ENCODE measurements at regions not wholly inside any gene's neighbourhood (a gene's known extent, or its start where the extent isn't known, plus 50 kb on each side); places are given as distances from the start of the nearest gene placed in this dataset.
"Not testable (repeated sequence)": the region's sequence is repeated elsewhere in the genome, so short reads cannot be mapped to it uniquely, and the experiment has no call there.

DNA sequence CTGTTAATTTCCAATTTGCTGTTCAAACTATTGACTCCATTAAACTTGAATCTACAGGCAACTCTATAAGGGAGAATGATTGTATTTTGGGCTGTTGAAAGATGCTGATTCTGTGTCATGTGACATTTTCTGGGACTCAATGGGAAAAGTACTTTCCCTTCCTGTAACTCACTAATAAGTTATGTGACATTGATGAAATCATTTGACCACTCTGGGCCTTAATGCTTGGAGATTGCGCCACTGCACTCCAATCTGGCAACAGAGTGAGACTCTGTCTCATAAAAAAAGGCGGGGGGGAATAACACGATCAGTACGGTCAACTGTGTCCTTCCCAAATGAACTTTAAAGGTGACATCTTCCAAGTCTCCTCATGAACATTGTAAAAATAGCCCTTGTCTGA is 215.2 kb upstream of the SGO1 start:
- no peak for DNase-seq (ENCODE audit: low read depth in 2 of 2)

DNA sequence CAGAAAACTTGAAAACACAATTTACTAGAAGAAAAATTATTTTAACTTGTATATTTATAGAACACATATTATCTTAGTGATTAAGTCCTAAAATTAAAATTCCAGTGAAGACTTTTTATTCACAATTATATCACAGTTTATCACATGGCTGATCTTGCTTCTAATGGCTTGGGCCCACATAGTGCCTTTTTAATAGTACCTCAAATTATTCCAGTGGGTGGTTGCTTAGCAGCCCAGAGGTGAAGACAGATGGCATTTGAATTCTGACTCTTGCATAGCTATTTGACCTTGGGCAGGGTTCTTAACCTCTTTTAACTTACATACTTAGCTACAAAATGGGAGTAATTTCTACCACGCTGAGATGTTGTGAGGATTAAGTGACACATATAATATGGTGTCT is 214.7 kb upstream of the SGO1 start:
- DNase-seq (ENCODE audit: low read depth in 2 of 2): no peak

DNA sequence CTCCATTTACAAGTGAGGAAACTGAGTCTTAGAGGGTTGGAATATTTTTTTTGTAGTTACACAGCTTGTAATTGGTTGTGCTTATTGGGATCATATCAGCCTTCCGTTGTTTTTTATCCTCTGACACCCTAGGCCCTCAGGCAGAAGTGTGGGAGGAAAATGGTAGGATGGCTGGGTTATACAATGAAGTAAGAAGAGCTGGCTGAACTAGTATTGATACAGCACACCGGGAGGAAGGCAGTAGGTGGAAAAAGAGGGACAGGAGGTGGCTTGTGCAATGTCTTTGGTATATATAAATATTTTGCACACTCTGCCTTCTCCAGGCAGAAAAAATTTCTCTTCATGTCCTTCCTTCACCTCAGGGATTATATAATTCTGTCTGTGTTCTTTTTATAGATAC is 214.3 kb upstream of the SGO1 start:
- DNase-seq (ENCODE audit: low read depth in 2 of 2): no peak

DNA sequence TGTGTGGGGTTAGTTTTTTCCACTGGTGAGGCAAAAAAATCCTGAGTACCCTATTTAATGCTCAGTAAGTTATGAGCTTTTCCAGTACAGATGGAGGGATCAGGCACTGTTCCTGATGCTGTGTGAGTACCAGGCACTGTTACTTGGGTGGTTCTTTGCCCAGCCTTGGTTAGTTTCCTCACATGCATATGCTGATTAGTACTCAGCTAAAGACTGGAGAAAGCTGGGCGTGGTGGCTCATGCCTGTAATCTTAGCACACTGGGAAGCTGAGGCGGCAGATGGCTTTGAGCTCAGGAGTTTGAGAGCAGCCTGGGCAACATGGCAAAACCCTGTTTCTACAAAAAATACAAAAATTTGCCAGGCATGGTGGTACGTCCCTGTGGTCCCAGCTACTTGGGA is 210.3 kb upstream of the SGO1 start:
- no peak for DNase-seq (ENCODE audit: low read depth in 2 of 2)

DNA sequence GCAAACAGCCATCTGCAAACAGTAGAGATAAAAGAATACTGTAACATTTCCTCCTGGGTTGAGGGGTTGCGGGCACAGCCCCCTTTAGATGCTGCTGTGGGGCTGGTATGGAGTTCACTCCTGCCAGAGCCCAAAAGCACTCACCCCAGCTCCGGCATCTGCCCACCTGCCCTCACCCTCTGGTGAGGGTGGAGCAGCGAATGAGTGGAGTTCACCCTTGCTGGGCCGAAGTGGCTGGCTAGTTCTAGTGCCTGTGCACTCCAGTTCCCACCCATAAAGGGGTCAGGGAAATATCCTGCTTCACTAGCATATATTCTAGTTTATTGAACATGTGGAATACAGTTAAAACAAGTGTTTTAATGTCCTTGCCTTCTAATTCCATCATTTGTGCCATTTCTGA is 209.7 kb upstream of the SGO1 start:
- no peak for DNase-seq (ENCODE audit: low read depth in 2 of 2)

DNA sequence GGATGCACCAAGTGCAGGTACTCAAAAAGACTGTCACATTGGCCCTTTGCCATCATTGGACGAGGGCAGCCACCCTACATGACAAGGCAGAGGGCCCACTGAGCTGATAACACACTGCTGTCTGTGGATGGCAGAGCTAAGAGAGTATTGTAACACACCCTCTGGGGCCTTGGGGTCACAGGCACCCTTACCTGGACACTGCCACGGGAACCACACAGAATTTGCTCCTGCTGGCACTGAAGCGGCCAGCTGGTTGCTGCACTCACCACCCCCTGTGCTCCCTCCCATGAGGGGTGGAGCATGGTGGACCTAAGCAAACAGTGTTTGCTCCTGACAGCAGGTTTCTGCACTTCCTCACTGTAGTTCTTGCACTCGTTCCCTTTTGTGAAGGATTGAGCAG is 208.2 kb upstream of the SGO1 start:
- DNase-seq (ENCODE audit: low read depth in 2 of 2): no peak

DNA sequence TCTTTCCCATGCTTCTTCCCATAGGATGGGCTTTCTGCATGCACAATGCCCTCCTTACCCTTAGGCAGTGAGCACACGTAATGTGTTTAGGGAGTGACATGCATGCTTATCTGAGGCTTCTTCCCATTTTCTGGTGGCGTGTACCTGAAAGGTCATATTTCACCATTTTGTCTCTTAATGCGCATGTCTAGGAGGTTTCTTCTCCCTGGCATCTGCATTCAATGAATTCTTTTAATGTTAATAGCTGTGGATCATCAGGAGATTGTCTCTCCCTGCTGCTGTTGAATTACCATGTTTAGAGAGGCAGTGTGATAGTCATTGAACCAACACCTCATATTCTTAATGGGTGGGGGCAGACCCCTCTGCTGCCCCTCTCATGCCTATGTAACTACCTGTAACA is 205.6 kb upstream of the SGO1 start:
- DNase-seq (ENCODE audit: low read depth in 2 of 2): no peak

DNA sequence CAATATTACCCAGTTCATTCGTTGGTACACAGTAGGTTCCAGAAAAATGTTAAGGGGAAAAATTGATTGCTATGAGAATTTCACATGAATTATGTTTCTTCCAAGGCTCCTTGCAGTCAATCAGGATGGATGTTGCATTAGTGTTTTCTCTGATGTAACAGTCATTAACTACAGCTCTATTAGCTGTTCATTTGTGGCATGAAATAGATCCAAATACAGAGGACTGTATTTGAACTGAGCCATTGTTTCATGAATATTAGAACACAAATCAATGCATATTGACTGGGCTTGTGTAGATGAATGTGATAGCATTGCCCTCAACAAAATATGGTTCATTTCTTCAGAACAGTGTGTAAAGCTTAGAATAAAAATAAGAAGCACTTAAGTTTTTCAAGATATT is 203.0 kb upstream of the SGO1 start:
- DNase-seq (ENCODE audit: low read depth in 2 of 2): no peak

DNA sequence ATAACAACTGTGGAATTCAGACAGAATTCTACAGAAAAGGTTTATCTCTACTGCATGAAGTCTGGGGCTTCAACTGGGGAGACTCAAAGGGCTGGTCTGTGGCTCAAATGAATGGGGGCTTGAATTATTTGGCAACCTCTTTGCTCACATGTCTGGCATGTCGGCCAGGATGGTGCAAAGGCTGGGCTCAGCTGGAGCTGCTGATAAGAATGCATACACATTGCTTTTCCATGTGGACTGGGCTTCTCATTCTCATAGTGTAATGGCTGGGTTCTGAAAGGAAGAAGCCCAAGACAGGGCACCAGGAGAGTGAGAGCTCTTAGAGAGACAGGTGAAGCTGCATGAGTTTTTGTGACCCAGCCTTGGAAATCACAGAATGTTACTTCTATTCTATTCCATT is 194.3 kb upstream of the SGO1 start:
- no peak for DNase-seq (ENCODE audit: low read depth in 2 of 2)

DNA sequence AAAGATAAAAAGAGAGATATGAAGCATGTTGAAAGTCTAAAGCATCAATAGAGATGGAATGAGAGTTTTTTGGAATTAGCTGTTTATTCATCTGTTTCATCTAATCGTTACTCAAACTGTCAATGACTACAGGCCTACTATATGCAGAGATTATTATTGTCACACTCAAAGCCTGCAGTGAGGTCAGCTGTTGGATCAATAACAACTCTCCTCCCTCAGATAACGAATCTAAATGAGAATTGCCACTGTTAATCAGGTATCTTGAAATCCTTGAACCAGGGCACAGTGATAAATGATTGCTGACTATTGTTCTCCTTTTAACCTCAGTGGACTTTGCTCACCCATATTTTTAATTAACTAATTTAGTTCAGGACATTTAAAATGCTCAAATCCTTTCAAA is 192.3 kb upstream of the SGO1 start:
- DNase-seq (ENCODE audit: low read depth in 2 of 2): no peak

DNA sequence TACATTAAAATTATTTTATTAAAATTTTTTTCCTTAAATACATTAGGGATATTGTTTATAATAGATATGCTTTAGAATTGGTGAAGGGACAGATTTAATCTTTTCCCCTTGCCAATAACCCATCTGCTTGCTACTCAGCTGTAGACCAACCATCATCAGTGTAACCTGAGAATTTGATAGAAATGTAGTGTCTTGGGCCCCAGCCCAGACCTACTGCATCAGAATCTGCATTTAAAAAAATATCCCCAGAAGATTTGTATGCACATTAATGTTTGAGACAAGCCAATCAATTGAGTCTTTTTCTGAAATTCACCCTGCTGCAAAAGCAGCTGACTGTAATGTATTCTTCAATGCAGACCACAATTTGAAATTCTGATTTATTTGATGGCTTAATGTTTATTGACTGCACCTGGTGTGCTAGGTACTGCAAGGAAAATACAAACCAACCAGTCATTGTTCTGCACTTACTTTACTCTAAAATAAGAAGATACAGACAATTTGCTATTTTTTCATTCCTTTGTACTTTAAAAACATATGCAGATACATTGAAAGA is 190.7 kb upstream of the SGO1 start:
- no peak for DNase-seq (ENCODE audit: low read depth in 2 of 2)

DNA sequence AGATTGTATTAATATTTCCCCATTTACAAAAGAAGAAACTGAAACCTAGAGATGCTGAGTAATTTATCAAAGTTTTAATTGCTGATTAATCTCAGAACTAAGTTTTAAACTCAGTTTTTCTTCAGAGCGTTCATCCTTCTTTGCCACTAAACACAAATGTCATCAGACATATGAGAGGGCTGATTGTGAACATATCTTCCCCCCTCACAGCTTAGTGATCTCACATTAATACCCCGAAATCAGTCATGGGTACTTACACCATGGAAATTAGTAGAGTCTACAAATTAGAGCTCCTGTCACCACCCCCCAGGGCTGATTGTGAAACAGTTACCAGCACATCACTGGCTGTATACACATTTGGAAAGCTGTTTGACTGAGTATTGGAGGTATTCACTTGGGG is 189.3 kb upstream of the SGO1 start:
- DNase-seq (ENCODE audit: low read depth in 2 of 2): no peak

DNA sequence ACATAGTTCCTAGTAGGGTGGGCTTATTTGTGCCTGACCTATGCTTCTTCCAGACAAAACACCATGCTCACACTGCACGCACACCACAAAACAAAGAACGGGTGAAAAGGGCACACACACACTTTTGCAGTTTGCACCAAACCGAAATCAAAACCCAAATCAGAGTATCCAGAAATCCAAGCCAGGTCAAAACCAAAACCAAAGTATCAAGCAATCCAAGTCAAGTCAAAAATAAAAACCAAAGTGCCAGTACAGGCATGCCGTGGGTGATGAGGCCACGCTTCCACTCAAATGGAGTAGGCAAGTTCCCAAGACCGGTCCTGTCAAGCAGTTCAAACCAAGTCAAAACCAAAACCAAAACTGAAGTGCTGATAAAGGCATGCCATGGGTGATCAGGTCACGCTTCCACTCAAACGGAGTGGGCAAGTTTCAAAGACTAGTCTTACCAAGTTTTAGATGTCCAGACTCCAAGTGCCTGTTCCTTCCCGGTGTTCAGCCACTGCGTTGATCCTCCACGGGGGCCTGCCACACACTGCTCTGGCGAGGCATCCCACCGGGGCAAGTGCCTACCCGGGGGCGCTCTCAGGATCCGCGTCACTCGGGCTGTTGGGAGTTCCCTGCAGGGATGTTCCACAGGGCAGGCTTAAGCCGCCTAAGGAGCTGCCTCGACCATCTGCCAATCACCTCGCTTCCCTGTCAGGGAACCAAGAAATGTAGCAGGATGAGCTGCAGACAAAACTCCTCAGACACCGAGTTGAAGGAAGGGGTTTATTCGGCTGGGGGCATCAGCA is 184.5 kb upstream of the SGO1 start:
- DNase-seq (ENCODE audit: low read depth in 2 of 2): not testable (repeated sequence)

DNA sequence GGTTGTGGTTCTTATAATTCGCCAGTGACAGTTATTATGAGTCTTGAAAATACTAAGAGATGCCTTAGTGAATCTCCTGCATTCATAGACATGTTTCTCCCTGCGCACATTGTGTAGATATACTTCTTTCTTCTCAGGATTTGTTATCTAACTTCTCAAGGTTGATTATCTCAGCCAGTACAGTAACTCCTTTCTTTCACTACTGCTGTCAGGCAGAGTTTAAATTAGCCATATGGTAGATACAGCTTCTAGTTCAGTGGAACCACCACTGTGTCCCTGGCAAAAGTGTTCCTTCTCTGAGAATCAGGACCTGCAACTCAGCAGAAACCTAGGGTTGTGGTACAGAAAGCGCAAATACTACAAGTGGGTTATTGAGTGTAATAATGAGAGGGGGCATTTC is 175.0 kb upstream of the SGO1 start:
- no peak for DNase-seq (ENCODE audit: low read depth in 2 of 2)

DNA sequence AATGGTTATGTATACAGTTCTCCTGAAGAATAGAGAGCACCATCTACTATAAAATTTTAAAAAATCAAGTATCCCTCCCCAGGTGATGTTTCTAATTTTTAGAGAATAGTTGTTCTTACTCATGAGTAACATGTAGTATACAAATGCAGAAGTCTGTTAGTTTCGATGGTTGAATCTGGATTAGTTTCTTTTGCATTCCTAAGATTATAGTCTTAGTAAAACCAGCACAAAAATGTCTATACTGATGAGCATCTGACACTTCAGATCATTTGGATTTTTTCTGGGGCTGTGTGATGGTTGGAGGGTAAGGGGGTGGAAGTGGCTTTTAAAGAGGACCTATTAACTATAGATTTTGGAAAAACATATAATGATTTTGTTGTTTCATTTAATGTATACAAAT is 167.3 kb upstream of the SGO1 start:
- DNase-seq (ENCODE audit: low read depth in 2 of 2): no peak

DNA sequence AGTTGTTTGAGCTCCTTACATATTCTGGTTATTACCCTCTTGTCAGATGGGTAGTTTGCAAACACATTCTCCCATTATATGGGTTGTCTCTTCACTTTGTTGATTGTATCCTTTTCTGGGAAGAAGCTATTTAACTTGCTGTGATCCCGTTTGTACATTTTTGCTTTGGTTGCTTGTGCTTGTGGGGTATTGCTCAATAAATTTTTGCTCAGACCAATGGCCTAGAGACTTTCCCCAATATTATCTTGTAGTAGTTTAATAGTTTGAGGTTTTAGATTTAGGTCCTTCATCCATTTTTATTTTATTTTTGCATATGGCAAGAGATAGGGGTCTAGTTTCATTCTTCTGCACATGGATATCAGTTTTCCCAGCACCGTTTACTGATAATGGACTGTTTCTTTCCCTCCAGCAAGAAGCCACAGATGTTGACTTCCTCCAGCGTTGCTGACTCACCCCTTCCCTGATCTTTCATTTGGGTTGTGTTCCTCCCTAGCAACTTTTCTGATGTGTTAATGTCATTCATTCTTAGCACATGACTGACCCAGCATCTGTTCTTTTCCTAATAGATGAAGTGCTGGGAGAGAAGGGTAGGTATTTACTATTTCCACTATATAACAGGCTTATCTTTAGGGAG is 166.7 kb upstream of the SGO1 start:
- DNase-seq (ENCODE audit: low read depth in 2 of 2): no peak

DNA sequence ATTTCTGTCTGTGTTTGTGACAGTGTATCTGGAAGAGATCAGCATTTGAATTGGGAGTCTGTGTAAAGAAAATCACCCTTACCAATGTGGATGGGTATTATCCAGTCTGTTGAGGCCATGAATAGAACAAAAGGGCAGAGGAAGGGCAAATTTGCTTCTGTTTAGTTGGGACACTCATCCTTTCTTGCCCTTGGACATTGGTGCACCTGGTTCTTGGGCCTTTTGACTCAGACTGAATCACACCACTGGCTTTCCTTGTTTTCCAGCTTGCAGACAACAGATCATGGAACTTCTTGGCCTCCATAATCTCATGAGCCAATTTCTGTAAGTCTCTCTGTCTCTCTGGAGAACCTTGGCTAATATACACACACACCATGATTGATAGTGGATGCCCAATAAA is 164.4 kb upstream of the SGO1 start:
- DNase-seq (ENCODE audit: low read depth in 2 of 2): no peak

DNA sequence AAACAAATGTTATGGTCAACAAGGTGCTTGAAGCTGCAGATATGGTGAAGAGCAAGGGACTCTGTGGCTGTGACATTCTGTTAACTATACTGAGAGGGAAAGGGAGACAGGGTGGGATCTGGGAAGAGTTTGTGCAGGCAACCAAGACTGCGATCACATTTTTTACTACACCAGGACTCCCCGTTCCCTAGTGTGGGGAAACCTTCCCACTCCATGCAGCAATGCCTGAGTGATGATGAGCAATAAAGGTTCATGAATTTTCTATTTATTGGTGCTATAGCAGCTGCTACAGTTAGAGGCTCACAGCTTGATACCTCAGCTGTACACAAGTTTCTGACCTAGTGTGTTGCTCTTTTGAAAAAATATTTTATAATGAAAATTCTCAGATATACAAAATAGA is 160.9 kb upstream of the SGO1 start:
- no peak for DNase-seq (ENCODE audit: low read depth in 2 of 2)

DNA sequence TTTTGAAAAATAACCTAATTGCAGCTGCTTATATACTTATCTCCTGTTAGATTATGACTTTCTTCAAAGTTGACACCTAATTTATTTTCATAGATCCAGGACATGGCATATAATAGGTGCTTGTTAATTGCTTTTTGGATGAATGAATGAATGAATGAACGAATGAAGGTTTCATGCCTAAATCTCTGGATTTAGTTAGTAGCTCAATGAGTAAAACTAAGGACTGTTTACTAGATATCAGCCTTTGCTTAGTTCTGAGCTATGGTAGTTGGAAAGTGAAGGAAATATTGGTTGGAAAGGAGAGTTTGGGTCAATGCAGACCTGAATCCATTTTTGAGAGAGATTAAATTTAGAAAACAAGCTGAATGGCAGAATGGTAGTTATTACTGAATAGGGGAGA is 160.4 kb upstream of the SGO1 start:
- no peak for DNase-seq (ENCODE audit: low read depth in 2 of 2)

DNA sequence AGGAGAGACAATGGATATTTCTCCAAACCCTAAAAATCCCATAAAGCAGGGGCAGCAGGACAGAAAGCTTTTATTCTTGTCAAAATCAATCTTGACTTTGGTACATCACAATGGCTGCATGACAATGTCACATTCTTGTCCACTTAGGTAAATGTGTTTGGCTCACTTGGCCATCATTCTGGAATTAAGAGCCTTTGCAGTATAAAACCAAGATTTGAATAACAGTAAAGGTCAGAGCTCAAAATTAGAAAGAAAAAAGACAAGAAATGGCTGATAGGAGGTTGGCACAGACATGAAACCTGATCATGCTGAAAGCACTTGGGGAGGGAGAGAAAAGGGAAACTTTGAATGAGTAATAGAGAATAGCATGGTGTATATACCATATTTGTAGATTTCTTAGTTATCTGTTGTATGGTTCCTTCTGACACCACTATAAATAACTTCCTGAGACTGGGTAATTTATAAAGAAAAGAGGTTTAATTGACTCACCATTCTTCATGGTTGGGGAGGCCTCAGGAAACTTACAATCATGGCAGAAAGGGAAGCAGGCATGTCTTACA is 158.5 kb upstream of the SGO1 start:
- DNase-seq (ENCODE audit: low read depth in 2 of 2): no peak

DNA sequence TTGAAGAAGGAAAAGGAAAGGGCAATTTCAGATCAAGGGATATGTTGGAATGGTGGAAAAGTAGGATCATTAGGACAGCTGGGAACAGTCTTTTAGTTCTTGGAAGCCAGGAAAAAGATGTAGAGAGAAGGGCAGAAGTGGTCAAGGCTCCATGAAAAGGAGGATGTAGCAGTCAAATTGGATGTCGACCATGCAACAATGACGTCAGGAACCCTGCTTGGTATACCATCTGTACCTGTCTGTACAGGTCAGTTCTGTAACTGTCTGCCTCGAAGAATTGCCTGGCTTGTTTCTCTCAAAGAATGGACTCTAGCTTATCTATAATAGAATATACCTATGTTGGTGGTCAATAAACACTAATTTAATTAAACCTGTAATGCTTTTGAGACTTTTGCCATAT is 157.8 kb upstream of the SGO1 start:
- DNase-seq (ENCODE audit: low read depth in 2 of 2): no peak

DNA sequence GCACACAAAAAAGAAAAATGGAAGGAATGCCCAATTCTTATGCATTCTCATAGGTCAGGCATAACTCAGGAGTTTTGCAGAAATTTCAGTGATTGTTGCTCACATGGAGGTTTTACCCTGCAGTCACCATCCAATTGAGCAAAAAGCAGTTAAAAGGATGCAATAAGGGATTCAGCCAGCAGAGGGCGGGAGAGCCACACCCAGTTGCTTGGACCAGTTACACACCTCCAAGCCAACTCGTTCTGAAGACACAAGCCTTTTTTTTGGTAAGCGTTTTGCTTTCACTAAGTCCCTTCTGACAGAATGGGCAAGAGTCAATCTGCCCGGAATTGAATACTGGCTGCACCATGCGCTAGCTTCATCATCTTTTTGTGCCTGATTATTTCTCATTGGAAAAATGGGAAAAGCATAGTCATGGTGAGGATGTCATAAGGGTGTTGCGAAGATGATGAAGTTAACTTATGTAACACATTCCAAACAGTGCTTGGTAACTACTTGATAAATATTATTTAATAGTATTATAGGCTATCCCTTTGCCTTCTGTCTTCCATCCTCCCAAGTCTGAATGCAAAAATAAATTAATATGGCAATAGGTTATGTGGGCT is 154.4 kb upstream of the SGO1 start:
- peak; percentile 53 to 55 for DNase-seq (ENCODE audit: low read depth in 2 of 2)

DNA sequence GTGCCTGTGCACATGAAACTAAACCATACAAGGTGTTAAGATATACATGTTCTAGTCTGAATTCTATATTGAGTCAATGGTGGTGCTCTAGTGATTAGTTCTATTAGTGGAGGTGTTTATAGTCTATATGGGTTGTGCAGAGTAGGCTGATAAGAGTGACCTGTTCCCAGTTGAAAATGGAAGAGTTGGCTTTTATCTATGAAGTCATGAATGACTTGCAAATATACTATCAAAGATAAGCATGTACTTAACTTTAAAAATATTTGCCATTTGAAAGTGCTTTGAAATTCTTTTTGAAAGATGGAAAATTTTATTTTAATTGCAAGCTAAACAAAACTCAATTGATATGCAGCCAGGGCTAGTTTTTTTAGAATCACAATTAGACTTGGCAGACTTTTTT is 150.6 kb upstream of the SGO1 start:
- no peak for DNase-seq (ENCODE audit: low read depth in 2 of 2)

All from activated CD4-positive, alpha-beta T cell treated with anti-CD3 and anti-CD28 coated beads for 24 hours (primary cell).